Body of pancreas (tissue), 4 donors: ENCODE measurements at regions not wholly inside any gene's neighbourhood (a gene's known extent, or its start where the extent isn't known, plus 50 kb on each side); places are given as distances from the start of the nearest gene placed in this dataset.

Source experiments
- ATAC-seq: fragments of 150-250 bp; one replicate; pipeline ENCODE4 v1.9.1; 2016
- DNase-seq, 4 donors: peaks; one replicate each; pipeline ENCODE4 v3.0.0-alpha.2; 2019
- H3K27ac ChIP-seq, 4 donors: fragments of 200-600 bp; sonication (generic); 1 replicate in 3 of 4; 2 replicates in 1 of 4; pipeline versions ENCODE4 v1.5.1 to v1.6.1; 2016 to 2019; ENCODE audit warnings: mild to moderate bottlenecking in 1 of 4, mixed read lengths in 1 of 4, moderate library complexity in 1 of 4
- H3K27me3 ChIP-seq, 2 donors: fragments of 200-600 bp; sonication (generic); one replicate each; pipeline ENCODE4 v1.6.0; 2016; ENCODE audit warnings: mild to moderate bottlenecking in 1 of 2
- H3K36me3 ChIP-seq, 2 donors: fragments of 200-600 bp; sonication (generic); replicated peaks in 1 of 2; 2 replicates each; pipeline ENCODE4 v1.5.1; 2016; ENCODE audit warnings: low read depth in 2 of 2; ENCODE audit not compliant: insufficient read depth in 1 of 2
- H3K4me1 ChIP-seq: fragments of 200-600 bp; sonication (generic); one replicate; pipeline ENCODE4 v1.6.0; 2016
- H3K4me3 ChIP-seq, 2 donors: fragments of 200-600 bp; sonication (generic); 1 replicate in 1 of 2; 2 replicates in 1 of 2; pipeline ENCODE4 v1.5.1; 2016 to 2019
- H3K9me3 ChIP-seq, 3 donors: fragments of 200-600 bp; sonication (generic); 1 replicate in 2 of 3; 2 replicates in 1 of 3; pipeline ENCODE4 v1.5.1; 2016
- CTCF ChIP-seq, 7 experiments: fragments of 450-650 bp in 4 of 7; fragments of 200-600 bp in 3 of 7; sonication (generic) in 3 of 7; IDR thresholded peaks; one replicate each; pipeline ENCODE4 v1.5.1; 2016 to 2019; ENCODE audit warnings: antibody characterized with exemption in 7 of 7
- POLR2A ChIP-seq, 3 donors: fragments of 450-650 bp; IDR thresholded peaks; one replicate each; pipeline ENCODE4 v1.6.1; 2016; ENCODE audit warnings: antibody characterized with exemption in 3 of 3, mild to moderate bottlenecking in 2 of 3
- WGBS, 2 donors: methylation state at CpG; one replicate each; pipeline ENCODE4 v1.1.5; 2017; 5-methylcytosine and 5-hydroxymethylcytosine counted together
- intact Hi-C: fragments of 100-400 bp; cut with DNase I; formaldehyde crosslinking; loops from one replicate; pipeline ENCODE4 v1.15.1; 2023

DNA sequence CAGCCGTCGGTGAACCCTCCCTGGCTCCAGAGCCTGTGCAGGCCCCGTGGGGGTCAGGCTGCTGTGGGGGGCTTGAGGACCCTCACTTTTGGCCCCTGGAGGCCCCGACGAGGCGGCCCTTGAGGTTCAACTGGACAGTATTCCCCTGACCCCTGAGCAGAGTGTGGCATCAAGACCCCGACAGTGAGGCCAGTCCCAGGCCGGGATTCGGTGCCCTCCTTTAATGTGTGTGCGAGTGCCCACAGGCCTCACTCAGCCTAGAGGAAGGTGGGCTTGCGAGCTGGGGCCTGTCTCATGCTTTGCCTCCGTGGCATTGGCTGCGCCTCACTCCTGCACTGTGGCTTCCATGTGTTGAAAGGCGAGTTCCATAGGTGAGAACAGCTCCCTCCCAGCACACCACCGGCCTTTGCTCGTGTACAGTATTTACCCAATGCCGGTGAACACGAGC lies 94.5 kb downstream of the METRNL start:
- TF ChIP-seq POLR2A (IDR thresholded peaks at IDR 0.05): no peak
- no peak for TF ChIP-seq CTCF (IDR thresholded peaks at IDR 0.05)
- no peak for ATAC-seq
- no peaks in the 10 kb centered on the region for H3K36me3 ChIP-seq
- H3K4me3 ChIP-seq: no peak overlapping the region
- intact Hi-C loops: no loop called here
- H3K27me3 ChIP-seq: no peaks in the 10 kb centered on the region
- WGBS, 2 donors: 84 to 89% methylated on average over 10 to 15 of the region's 18 CpGs
- H3K27ac ChIP-seq: no peak overlapping the region
- H3K9me3 ChIP-seq: no peaks in the 10 kb centered on the region
- DNase-seq: peak in 2 of 4 donors; percentile 1
- no peaks in the 10 kb centered on the region for H3K4me1 ChIP-seq

- Histone ChIP-seq H3K4me3 (no peak overlapping the region), H3K9me3 (no peaks in the 10 kb centered on the region), H3K27ac (no peak overlapping the region), H3K4me1 (no peaks in the 10 kb centered on the region), H3K27me3 (no peaks in the 10 kb centered on the region), H3K36me3 (no peaks in the 10 kb centered on the region)
- ATAC-seq: no peak
- 69 to 92% methylated on average over 2 to 13 of the region's 13 CpGs for WGBS, 2 donors
- no peak for TF ChIP-seq POLR2A (IDR thresholded peaks at IDR 0.05)
- no peak for TF ChIP-seq CTCF (IDR thresholded peaks at IDR 0.05)
- peak in 3 of 4 donors; percentile 3 to 19 (median 6) for DNase-seq
- intact Hi-C loops: no loop called here
Observed at GRCh38 chr17:83174362-83175118, 95.1 kb downstream of the METRNL start.

DNA sequence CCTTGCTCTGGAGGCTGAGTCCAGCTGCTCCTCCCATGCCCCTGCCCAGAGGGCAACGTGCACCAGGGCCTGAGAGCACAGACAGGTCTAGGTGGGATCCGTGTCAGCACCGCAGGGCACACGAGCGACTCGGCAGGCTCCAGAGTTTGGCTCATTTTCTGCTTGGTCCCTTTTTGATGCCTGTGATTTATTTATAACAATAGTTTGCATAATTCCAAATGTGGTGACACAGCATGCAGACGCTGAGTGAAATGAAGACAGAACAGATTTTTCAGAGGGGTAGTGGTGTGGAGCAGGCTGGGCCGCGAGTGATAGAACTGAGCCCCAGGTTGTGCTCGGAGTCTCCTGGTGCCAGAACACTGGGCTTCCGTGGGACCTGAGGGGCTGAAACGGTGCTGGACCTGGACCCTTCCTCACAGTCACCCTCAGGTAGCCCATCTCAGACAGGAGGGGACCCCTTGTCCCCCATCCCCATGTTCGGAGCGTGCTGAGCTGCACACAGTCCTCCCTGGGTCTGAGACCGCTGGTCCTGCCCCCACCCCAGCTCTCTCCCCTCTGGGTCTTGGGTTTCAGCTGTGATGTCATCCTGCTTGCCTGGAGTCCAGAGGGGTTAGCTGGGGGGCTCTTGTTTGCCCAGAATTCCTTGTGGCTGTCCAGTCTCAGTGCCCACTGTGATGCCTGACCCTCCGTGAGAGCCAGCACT lies 95.9 kb downstream of the METRNL start:
- no peak overlapping the region for H3K27ac ChIP-seq
- DNase-seq (peak in 2 of 4 donors; percentile 1), ATAC-seq (no peak)
- H3K27me3 ChIP-seq: no peaks in the 10 kb centered on the region
- no peaks in the 10 kb centered on the region for H3K4me1 ChIP-seq
- intact Hi-C loops: no loop called here
- H3K9me3 ChIP-seq: no peaks in the 10 kb centered on the region
- WGBS, 2 donors: 83 to 90% methylated on average over 13 to 16 of the region's 16 CpGs
- H3K4me3 ChIP-seq: no peak overlapping the region
- no peaks in the 10 kb centered on the region for H3K36me3 ChIP-seq
- TF ChIP-seq CTCF (IDR thresholded peaks at IDR 0.05): no peak
- TF ChIP-seq POLR2A (IDR thresholded peaks at IDR 0.05): no peak

DNA sequence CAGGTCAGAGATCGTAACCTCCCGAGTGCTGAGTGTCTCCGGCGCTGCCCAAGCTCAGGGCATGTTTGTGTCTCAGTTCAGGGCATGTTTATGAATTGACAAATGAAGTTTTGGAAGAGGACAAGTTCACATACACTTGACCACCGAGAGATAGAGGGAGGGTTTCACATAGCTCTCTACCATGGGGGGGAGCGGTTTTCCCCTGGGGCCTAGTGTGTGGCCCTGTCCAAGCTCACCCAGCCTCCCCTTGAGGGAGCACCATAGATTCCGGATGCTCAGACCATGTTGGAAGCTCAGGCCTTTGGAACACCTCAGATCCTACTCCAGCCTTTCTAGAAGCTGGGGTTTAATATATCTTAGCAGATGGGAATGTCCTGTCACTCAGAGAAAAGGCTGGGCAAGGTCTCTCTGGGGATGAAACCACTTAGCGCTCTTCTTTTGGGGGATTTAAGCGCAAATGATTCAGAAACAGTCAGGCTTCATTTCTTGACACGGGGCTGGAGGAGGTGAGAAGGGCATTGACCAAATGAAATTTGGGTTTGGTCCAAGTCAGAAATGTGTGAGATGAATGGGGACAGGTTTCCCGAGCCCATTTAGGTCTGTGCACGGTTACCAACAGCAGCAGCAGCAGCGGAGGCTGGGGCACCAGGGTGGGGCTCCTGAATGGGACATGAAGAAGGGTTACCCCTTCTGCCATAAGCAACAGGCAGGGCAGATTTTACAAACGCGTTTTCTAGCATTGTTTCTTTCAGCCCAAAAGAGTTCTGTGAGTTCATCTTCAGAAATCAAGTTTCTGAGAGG lies 96.6 kb downstream of the METRNL start:
- intact Hi-C loops: no loop called here
- no peak for TF ChIP-seq POLR2A (IDR thresholded peaks at IDR 0.05)
- Histone ChIP-seq H3K4me1 (no peaks in the 10 kb centered on the region), H3K9me3 (no peaks in the 10 kb centered on the region), H3K27me3 (no peaks in the 10 kb centered on the region), H3K27ac (no peak overlapping the region), H3K4me3 (no peak overlapping the region), H3K36me3 (no peaks in the 10 kb centered on the region)
- ATAC-seq (no peak), DNase-seq (peak in 1 of 4 donors; percentile 0)
- 85 to 90% methylated on average over 15 of the region's 15 CpGs for WGBS, 2 donors
